SK-N-SH (cell line): ENCODE measurements at regions not wholly inside any gene's neighbourhood (a gene's known extent, or its start where the extent isn't known, plus 50 kb on each side); places are given as distances from the start of the nearest gene placed in this dataset.

ENCODE experiments used
- EZH2phosphoT487 ChIP-seq: fragments of 200-600 bp; sonication (generic); IDR thresholded peaks from 2 replicates; pipeline ENCODE4 v1.6.1; 2017; ENCODE audit warnings: low read depth, mixed run types, mild to moderate bottlenecking, antibody characterized with exemption, moderate library complexity, borderline replicate concordance
- FOXM1 ChIP-seq: IDR thresholded peaks from 2 replicates; pipeline ENCODE4 v1.4.0; 2012; ENCODE audit warnings: low read depth, mild to moderate bottlenecking
- JUND ChIP-seq: IDR thresholded peaks from 2 replicates; pipeline ENCODE4 v1.4.0; 2012
- NFIC ChIP-seq: IDR thresholded peaks from 2 replicates; pipeline ENCODE4 v1.4.0; 2012; ENCODE audit warnings: borderline replicate concordance
- REST ChIP-seq: IDR thresholded peaks from 2 replicates; pipeline ENCODE4 v1.6.1; 2012; ENCODE audit warnings: mild to moderate bottlenecking, low read depth, low read length, moderate library complexity
- TAF1 ChIP-seq: IDR thresholded peaks from 2 replicates; pipeline ENCODE4 v1.6.1; 2012; ENCODE audit warnings: low read depth, mild to moderate bottlenecking, low read length, moderate library complexity, borderline replicate concordance
- TCF12 ChIP-seq: IDR thresholded peaks from 2 replicates; pipeline ENCODE4 v1.4.0; 2012
- USF2 ChIP-seq: fragments of 150-350 bp; IDR thresholded peaks from 2 replicates; pipeline ENCODE4 v1.6.1; 2017; ENCODE audit warnings: antibody characterized with exemption, low read length, low read depth, borderline replicate concordance
- YY1 ChIP-seq: IDR thresholded peaks from 2 replicates; pipeline ENCODE4 v1.4.0; 2012; ENCODE audit warnings: low read depth, mild to moderate bottlenecking
- TF ChIP-seq, protein P1 (sequence below): fragments of 200-600 bp; sonication (generic); IDR thresholded peaks from 2 replicates; pipeline ENCODE4 v1.6.1; 2017; ENCODE audit warnings: antibody characterized with exemption, mild to moderate bottlenecking, moderate library complexity
- TF ChIP-seq, protein P2 (sequence below): IDR thresholded peaks from 2 replicates; pipeline ENCODE4; 2012

DNA sequence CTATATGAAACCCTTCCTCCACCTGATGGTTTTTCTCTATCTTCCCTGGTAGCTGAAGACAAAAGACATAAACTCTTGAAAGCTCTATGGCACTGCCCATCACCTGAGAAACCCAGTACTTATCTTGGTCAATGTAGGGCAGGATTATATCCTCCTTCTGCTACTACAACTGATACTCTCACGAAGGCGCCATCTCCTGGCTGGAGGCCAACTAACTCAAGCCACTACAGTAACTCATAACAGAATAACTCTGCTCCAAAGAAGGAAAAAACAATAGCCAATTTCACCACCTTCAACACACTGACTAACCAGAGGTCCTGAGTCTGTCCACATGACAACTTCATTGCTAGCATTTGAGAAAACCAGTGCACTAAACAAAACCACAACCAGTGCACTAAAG lies 409.2 kb downstream of the CETN3 start:
- TF ChIP-seq, protein P1, sequence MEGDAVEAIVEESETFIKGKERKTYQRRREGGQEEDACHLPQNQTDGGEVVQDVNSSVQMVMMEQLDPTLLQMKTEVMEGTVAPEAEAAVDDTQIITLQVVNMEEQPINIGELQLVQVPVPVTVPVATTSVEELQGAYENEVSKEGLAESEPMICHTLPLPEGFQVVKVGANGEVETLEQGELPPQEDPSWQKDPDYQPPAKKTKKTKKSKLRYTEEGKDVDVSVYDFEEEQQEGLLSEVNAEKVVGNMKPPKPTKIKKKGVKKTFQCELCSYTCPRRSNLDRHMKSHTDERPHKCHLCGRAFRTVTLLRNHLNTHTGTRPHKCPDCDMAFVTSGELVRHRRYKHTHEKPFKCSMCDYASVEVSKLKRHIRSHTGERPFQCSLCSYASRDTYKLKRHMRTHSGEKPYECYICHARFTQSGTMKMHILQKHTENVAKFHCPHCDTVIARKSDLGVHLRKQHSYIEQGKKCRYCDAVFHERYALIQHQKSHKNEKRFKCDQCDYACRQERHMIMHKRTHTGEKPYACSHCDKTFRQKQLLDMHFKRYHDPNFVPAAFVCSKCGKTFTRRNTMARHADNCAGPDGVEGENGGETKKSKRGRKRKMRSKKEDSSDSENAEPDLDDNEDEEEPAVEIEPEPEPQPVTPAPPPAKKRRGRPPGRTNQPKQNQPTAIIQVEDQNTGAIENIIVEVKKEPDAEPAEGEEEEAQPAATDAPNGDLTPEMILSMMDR, result no peak
- TF ChIP-seq NFIC (no peak), YY1 (no peak), TCF12 (no peak), EZH2phosphoT487 (no peak), USF2 (no peak), TAF1 (no peak), REST (no peak), JUND (no peak), FOXM1 (no peak)
- TF ChIP-seq, protein P2, sequence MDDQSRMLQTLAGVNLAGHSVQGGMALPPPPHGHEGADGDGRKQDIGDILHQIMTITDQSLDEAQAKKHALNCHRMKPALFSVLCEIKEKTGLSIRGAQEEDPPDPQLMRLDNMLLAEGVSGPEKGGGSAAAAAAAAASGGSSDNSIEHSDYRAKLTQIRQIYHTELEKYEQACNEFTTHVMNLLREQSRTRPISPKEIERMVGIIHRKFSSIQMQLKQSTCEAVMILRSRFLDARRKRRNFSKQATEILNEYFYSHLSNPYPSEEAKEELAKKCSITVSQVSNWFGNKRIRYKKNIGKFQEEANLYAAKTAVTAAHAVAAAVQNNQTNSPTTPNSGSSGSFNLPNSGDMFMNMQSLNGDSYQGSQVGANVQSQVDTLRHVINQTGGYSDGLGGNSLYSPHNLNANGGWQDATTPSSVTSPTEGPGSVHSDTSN, result no peak
